CD4-positive, alpha-beta memory T cell (primary cell): ENCODE measurements at regions not wholly inside any gene's neighbourhood (a gene's known extent, or its start where the extent isn't known, plus 50 kb on each side); places are given as distances from the start of the nearest gene placed in this dataset.

Experiments used
- CTCF ChIA-PET: fragments of 350-600 bp; sonication (Branson Sonifier 250); formaldehyde crosslinking; loops from one replicate; lab custom pipeline; 2021; ENCODE audit warnings: inconsistent platforms; ENCODE audit not compliant: partially characterized antibody; lab: Charles Lee
- POLR2A ChIA-PET: fragments of 350-600 bp; sonication (Branson Sonifier 250); formaldehyde crosslinking; loops from one replicate; lab custom pipeline; 2021; ENCODE audit not compliant: partially characterized antibody; lab: Charles Lee
- DNase-seq, 5 donors: peaks; one replicate each; pipeline versions ENCODE4 v3.0.0 to v3.0.0-alpha.2; 2020 to 2022; ENCODE audit warnings: mixed read lengths in 1 of 5
- H3K27ac ChIP-seq: one replicate; pipeline ENCODE4 v1.7.0; 2013; ENCODE audit warnings: low read depth, low read length
- H3K27me3 ChIP-seq: 2 replicates; pipeline ENCODE4 v1.7.0; 2013; ENCODE audit warnings: mild to moderate bottlenecking, low read length, moderate library complexity; ENCODE audit not compliant: insufficient read depth
- H3K36me3 ChIP-seq: 2 replicates; pipeline ENCODE4 v1.7.0; 2013; ENCODE audit warnings: mild to moderate bottlenecking, low read length, moderate library complexity; ENCODE audit not compliant: insufficient read depth
- H3K4me1 ChIP-seq: 2 replicates; pipeline ENCODE4 v1.7.0; 2013; ENCODE audit warnings: mild to moderate bottlenecking, low read length, moderate library complexity; ENCODE audit not compliant: insufficient read depth
- H3K4me3 ChIP-seq, 2 donors: one replicate each; pipeline ENCODE4 v1.7.0; 2013; ENCODE audit warnings: low read length in 2 of 2, mild to moderate bottlenecking in 1 of 2
- H3K9me3 ChIP-seq, 2 donors: one replicate each; pipeline ENCODE4 v1.7.0; 2013; ENCODE audit warnings: low read length in 2 of 2, control low read depth in 1 of 2; ENCODE audit not compliant: control insufficient read depth in 1 of 2
- H3K27ac Mint-ChIP-seq, 7 donors: one replicate each; pipeline ENCODE4 v1.8.0; 2020 to 2021; ENCODE audit warnings: mixed read lengths in 7 of 7, mild to moderate bottlenecking in 6 of 7, inconsistent platforms in 3 of 7, moderate library complexity in 3 of 7
- H3K27me3 Mint-ChIP-seq, 2 donors: one replicate each; pipeline ENCODE4 v1.8.0; 2020 to 2021; ENCODE audit warnings: mixed read lengths in 2 of 2
- H3K36me3 Mint-ChIP-seq, 2 donors: one replicate each; pipeline ENCODE4 v1.8.0; 2020 to 2021; ENCODE audit warnings: mixed read lengths in 2 of 2, inconsistent platforms in 1 of 2, mild to moderate bottlenecking in 1 of 2
- H3K4me1 Mint-ChIP-seq, 4 donors: one replicate each; pipeline ENCODE4 v1.8.0; 2020 to 2021; ENCODE audit warnings: mixed read lengths in 4 of 4, mild to moderate bottlenecking in 1 of 4
- H3K4me3 Mint-ChIP-seq, 8 donors: one replicate each; pipeline ENCODE4 v1.8.0; 2020 to 2021; ENCODE audit warnings: mixed read lengths in 8 of 8, mild to moderate bottlenecking in 7 of 8, moderate library complexity in 6 of 8, inconsistent platforms in 3 of 8
- H3K9me3 Mint-ChIP-seq, 8 donors: one replicate each; pipeline ENCODE4 v1.8.0; 2020 to 2021; ENCODE audit warnings: mixed read lengths in 8 of 8, mild to moderate bottlenecking in 5 of 8, inconsistent platforms in 3 of 8, moderate library complexity in 1 of 8
- intact Hi-C: fragments of 100-400 bp; cut with micrococcal nuclease; formaldehyde crosslinking; loops from one replicate; pipeline ENCODE4 v1.15.1; 2023

DNA sequence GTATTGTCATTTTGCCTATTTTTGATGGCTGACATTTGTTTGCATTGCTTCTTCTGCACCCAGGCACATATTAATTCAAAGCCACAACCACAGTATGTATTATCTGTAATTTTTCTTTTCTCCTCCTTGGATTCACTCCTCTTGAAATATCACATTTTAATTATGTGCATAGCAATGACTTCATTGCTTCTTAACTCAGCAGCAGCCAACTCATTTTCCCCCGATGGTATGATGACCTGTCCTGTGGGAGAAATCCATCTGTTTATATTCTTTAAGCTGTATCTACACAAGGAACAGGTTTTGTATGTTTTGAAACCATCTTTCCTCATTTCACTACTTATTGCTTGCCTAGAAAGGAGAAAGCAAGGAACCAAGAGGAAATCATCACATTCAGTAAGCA is 588.8 kb downstream of the INHBA start:
- Histone ChIP-seq H3K9me3 (no peaks in the 10 kb centered on the region), H3K36me3 (no peaks in the 10 kb centered on the region), H3K4me1 (no peaks in the 10 kb centered on the region), H3K27me3 (no peaks in the 10 kb centered on the region), H3K27ac (no peak overlapping the region), H3K4me3 (no peak overlapping the region)
- CTCF ChIA-PET: no interaction called here
- Mint-ChIP-seq H3K36me3 (no peaks in the 10 kb centered on the region), H3K27ac (no peak overlapping the region), H3K9me3 (peaks cover 0 to 9% (median 5%) of the 10 kb centered on the region in 8 donors), H3K4me3 (no peak overlapping the region), H3K4me1 (no peaks in the 10 kb centered on the region), H3K27me3 (no peaks in the 10 kb centered on the region)
- DNase-seq: no peak
- intact Hi-C loops: no loop called here
- POLR2A ChIA-PET: no interaction called here

DNA sequence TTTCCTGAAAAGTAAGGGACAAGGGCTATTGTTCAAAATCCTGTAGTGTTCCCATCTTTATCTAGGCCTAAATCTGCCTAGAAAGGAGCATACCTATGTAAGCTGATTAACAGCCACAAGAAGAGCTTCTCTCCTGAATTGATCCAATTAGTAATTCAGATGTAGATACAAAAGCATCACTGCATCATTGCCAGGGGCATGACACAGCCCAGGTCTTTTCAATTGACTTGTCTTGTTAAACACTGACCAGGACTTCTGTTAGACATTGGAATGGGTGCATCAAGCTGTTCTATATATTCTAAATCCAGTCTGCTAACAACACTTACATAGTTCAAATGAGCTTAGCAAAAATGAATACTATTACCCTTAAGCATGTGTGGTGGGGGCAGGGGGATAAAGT is 589.2 kb downstream of the INHBA start:
- no peak overlapping the region for H3K27ac ChIP-seq
- Mint-ChIP-seq H3K4me3 (no peak overlapping the region), H3K36me3 (no peaks in the 10 kb centered on the region), H3K27ac (no peak overlapping the region), H3K4me1 (no peaks in the 10 kb centered on the region), H3K9me3 (peaks cover 0 to 9% (median 5%) of the 10 kb centered on the region in 8 donors), H3K27me3 (no peaks in the 10 kb centered on the region)
- intact Hi-C loops: no loop called here
- H3K4me1 ChIP-seq: no peaks in the 10 kb centered on the region
- H3K9me3 ChIP-seq: no peaks in the 10 kb centered on the region
- no peaks in the 10 kb centered on the region for H3K27me3 ChIP-seq
- no peaks in the 10 kb centered on the region for H3K36me3 ChIP-seq
- no peak overlapping the region for H3K4me3 ChIP-seq
- no peak for DNase-seq
- ChIA-PET POLR2A (no interaction called here), CTCF (no interaction called here)

DNA sequence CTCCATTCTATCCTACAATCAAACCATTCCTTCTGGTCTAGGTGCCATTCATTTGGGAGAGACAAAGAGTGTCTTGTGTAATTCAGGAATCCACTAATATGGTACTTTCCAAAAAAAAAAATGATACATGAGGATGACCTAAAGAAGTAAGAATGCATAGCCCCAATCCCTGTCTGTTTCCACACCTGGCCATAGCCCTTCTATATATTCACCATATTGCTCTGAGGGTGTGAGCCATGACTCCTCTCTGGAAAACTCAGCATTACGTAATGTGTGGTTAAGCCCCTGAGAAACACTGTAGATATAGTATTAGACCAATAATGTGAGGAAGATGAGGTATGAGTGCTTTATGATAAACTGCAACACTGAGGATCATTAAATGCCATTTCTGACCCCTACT is 592.7 kb downstream of the INHBA start:
- DNase-seq: no peak
- Histone ChIP-seq H3K4me3 (no peak overlapping the region), H3K36me3 (no peaks in the 10 kb centered on the region), H3K9me3 (no peaks in the 10 kb centered on the region), H3K4me1 (no peaks in the 10 kb centered on the region), H3K27ac (no peak overlapping the region), H3K27me3 (no peaks in the 10 kb centered on the region)
- Mint-ChIP-seq H3K4me1 (no peaks in the 10 kb centered on the region), H3K27ac (no peak overlapping the region), H3K36me3 (no peaks in the 10 kb centered on the region), H3K4me3 (no peak overlapping the region), H3K27me3 (no peaks in the 10 kb centered on the region), H3K9me3 (peaks cover 2 to 18% (median 5%) of the 10 kb centered on the region in 8 donors)
- intact Hi-C loops: no loop called here
- POLR2A ChIA-PET: no interaction called here
- CTCF ChIA-PET: no interaction called here

DNA sequence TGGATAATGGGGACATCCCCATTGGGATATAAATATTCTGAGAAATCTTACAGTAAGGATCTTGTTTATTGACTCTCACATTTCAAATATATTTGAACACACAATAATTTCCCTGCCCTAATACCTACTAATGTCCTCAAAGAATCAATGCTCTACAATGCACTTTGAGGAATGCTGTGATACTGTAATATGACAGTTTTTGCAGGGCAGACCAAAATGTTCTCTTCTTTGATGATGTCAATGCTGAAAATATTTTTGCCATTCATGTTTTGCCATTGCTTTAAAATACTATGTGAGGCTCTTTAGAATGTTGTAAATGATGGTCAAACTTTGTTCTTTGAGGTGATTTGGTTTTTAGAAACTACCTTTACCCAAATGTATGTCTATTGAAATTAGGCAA is 594.1 kb downstream of the INHBA start:
- Histone ChIP-seq H3K4me3 (no peak overlapping the region), H3K36me3 (no peaks in the 10 kb centered on the region), H3K27me3 (no peaks in the 10 kb centered on the region), H3K4me1 (no peaks in the 10 kb centered on the region), H3K27ac (no peak overlapping the region), H3K9me3 (no peaks in the 10 kb centered on the region)
- intact Hi-C loops: no loop called here
- Mint-ChIP-seq H3K36me3 (no peaks in the 10 kb centered on the region), H3K4me1 (no peaks in the 10 kb centered on the region), H3K27ac (no peak overlapping the region), H3K27me3 (no peaks in the 10 kb centered on the region), H3K9me3 (peaks cover 0 to 20% (median 5%) of the 10 kb centered on the region in 8 donors), H3K4me3 (no peak overlapping the region)
- ChIA-PET POLR2A (no interaction called here), CTCF (no interaction called here)
- DNase-seq: no peak

DNA sequence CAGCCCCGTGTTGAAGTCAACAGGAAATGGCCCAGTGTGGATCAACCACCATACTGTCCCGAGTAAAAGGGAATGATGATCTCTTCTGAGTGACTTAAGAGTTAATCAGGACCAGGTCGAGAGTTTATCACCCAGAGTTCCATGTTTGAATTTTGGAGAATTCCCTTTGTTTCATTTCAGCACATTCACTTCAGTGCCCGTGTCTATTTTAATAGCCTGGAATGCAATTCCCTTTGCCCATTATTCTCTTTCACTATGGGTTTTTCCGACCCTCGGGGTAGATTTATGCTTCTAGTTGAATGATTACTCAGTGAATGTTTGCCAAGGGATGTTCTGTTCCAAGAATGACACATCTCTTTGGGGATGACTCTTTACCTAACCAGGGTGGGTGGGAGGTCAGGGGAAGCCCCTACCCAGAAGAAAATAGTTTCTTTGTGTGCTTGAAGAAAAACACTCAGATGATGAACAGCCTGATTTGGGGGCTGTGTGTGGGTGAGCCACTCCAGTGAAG is 594.9 kb downstream of the INHBA start:
- intact Hi-C loops: no loop called here
- Histone ChIP-seq H3K4me1 (no peaks in the 10 kb centered on the region), H3K4me3 (no peak overlapping the region), H3K27ac (no peak overlapping the region), H3K27me3 (no peaks in the 10 kb centered on the region), H3K9me3 (no peaks in the 10 kb centered on the region), H3K36me3 (no peaks in the 10 kb centered on the region)
- no peak overlapping the region for H3K27ac Mint-ChIP-seq
- ChIA-PET POLR2A (no interaction called here), CTCF (no interaction called here)
- no peak overlapping the region for H3K4me3 Mint-ChIP-seq
- no peaks in the 10 kb centered on the region for H3K27me3 Mint-ChIP-seq
- DNase-seq: no peak
- no peaks in the 10 kb centered on the region for H3K4me1 Mint-ChIP-seq
- no peaks in the 10 kb centered on the region for H3K36me3 Mint-ChIP-seq
- H3K9me3 Mint-ChIP-seq: peaks cover 0 to 22% (median 5%) of the 10 kb centered on the region in 8 donors

DNA sequence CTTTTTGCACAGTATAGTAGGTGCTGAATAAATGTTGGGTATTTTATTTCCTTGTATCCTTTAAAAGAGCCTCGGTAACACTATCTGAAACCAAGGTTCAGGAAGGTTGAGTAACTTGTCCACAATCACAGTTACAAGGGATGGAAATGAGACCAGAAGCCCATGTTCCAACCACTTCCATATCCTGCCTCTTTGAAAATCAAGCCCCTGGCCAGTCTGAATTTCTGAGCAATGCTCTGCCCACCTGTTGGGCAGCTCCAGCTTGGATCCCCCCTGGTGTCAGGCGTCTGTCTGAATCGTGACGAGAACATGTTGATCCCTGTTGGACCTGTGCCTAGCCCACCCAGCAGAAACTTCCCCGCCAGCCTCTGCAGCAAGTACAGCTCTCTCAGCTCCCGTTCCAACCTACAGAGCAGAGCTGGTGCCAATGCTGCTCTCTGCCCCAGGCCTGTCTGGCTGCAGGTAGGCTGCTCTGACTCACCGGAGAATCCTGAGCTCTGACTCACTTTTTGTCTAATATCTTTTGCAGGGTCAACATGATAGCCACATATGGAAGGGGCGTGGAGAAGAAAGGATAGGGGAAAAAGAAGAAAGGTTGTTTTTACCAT is 595.5 kb downstream of the INHBA start:
- ChIA-PET POLR2A (no interaction called here), CTCF (no interaction called here)
- no peak for DNase-seq
- Histone ChIP-seq H3K36me3 (no peaks in the 10 kb centered on the region), H3K4me1 (no peaks in the 10 kb centered on the region), H3K4me3 (no peak overlapping the region), H3K9me3 (no peaks in the 10 kb centered on the region), H3K27ac (no peak overlapping the region), H3K27me3 (no peaks in the 10 kb centered on the region)
- H3K4me3 Mint-ChIP-seq: no peak overlapping the region
- no peak overlapping the region for H3K27ac Mint-ChIP-seq
- H3K9me3 Mint-ChIP-seq: peaks cover 0 to 20% (median 6%) of the 10 kb centered on the region in 8 donors
- H3K36me3 Mint-ChIP-seq: no peaks in the 10 kb centered on the region
- intact Hi-C loops: no loop called here
- no peaks in the 10 kb centered on the region for H3K27me3 Mint-ChIP-seq
- no peaks in the 10 kb centered on the region for H3K4me1 Mint-ChIP-seq

DNA sequence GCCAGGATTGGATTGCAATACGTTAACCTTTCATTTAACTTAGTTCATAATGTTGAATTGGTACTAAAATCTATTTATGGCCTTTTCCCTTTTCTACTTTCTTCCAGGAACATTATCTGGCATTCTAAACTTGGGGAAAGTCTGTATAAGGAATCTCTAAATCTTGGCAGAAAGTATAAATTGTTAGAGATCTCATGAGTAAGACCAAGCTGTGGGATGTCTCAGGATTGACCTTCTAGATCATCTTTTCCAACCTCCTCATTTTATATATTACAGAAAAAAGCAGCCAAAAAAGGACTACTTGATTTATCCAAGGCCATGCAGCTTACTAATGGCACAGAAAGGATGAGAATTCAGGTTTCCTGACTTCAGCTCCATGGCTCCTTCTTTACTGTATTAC is 598.3 kb downstream of the INHBA start:
- Mint-ChIP-seq H3K27me3 (no peaks in the 10 kb centered on the region), H3K9me3 (peaks cover 0 to 22% (median 10%) of the 10 kb centered on the region in 8 donors), H3K36me3 (no peaks in the 10 kb centered on the region), H3K4me3 (no peak overlapping the region), H3K4me1 (no peaks in the 10 kb centered on the region), H3K27ac (no peak overlapping the region)
- POLR2A ChIA-PET: no interaction called here
- H3K4me3 ChIP-seq: no peak overlapping the region
- intact Hi-C loops: no loop called here
- DNase-seq: no peak
- no peaks in the 10 kb centered on the region for H3K9me3 ChIP-seq
- CTCF ChIA-PET: no interaction called here
- no peaks in the 10 kb centered on the region for H3K27me3 ChIP-seq
- H3K27ac ChIP-seq: no peak overlapping the region
- no peaks in the 10 kb centered on the region for H3K4me1 ChIP-seq
- no peaks in the 10 kb centered on the region for H3K36me3 ChIP-seq
